H1 (cell line): ENCODE measurements at regions not wholly inside any gene's neighbourhood (a gene's known extent, or its start where the extent isn't known, plus 50 kb on each side); places are given as distances from the start of the nearest gene placed in this dataset.
"Not testable (repeated sequence)": the region's sequence is repeated elsewhere in the genome, so short reads cannot be mapped to it uniquely, and the experiment has no call there.

ENCODE experiments used
- CTCF ChIA-PET: fragments of 300-600 bp; sonication (Branson Sonifier 250); formaldehyde crosslinking; loops from one replicate; lab custom pipeline; 2021; ENCODE audit not compliant: partially characterized antibody; lab: Charles Lee
- POLR2A ChIA-PET: fragments of 300-600 bp; sonication (Branson Sonifier 250); formaldehyde crosslinking; loops from one replicate; lab custom pipeline; 2021; ENCODE audit warnings: inconsistent platforms; ENCODE audit not compliant: partially characterized antibody; lab: Charles Lee
- DNase-seq, 2 experiments: peaks; one replicate each; pipeline versions ENCODE4 v3.0.0 to v3.0.0-alpha.2; 2010 to 2022; ENCODE audit warnings: low spot score in 2 of 2, low read depth in 1 of 2, mixed read lengths in 1 of 2
- FAIRE-seq: peaks from 2 replicates; lab custom pipeline; 2011; peaks lifted over from hg19 to GRCh38; lab: Jason Lieb, UNC
- H2AFZ ChIP-seq: 2 replicates; pipeline ENCODE4 v1.8.1; 2012; ENCODE audit warnings: low read length, inconsistent platforms
- H2AK5ac ChIP-seq: 2 replicates; pipeline ENCODE4 v1.6.1; 2013; ENCODE audit warnings: low read depth, low read length
- H2BK120ac ChIP-seq: replicated peaks from 2 replicates; pipeline ENCODE3; 2013; ENCODE audit warnings: low read depth, low read length, inconsistent platforms
- H2BK12ac ChIP-seq: 2 replicates; pipeline ENCODE4 v1.6.1; 2013; ENCODE audit warnings: low read depth, low read length
- H2BK15ac ChIP-seq: 2 replicates; pipeline ENCODE4 v1.6.1; 2013; ENCODE audit warnings: low read length
- H2BK20ac ChIP-seq: 2 replicates; pipeline ENCODE4 v1.6.1; 2013; ENCODE audit warnings: low read length
- H2BK5ac ChIP-seq: 2 replicates; pipeline ENCODE4 v1.6.1; 2013; ENCODE audit warnings: low read depth, low read length
- H3K14ac ChIP-seq: 2 replicates; pipeline ENCODE4 v1.6.1; 2013; ENCODE audit warnings: inconsistent platforms; ENCODE audit not compliant: insufficient read length
- H3K18ac ChIP-seq: 2 replicates; pipeline ENCODE4 v1.6.1; 2013; ENCODE audit warnings: low read length; ENCODE audit errors: extremely low read depth
- H3K23ac ChIP-seq: 2 replicates; pipeline ENCODE4 v1.6.1; 2013; ENCODE audit warnings: inconsistent platforms; ENCODE audit not compliant: insufficient read length
- H3K23me2 ChIP-seq: 2 replicates; pipeline ENCODE4 v1.6.1; 2013; ENCODE audit warnings: low read depth, low read length
- H3K27ac ChIP-seq: 2 replicates; pipeline ENCODE4 v1.6.1; 2011; ENCODE audit warnings: low read depth, low read length, inconsistent platforms
- H3K27me3 ChIP-seq, 4 experiments: replicated peaks in 1 of 4; 1 replicate in 1 of 4; 2 replicates in 3 of 4; pipeline versions ENCODE4 v1.6.1 to v1.8.1; 2011 to 2013; ENCODE audit warnings: low read length in 3 of 4, mild to moderate bottlenecking in 3 of 4, inconsistent platforms in 2 of 4, mixed read lengths in 2 of 4, moderate library complexity in 1 of 4; ENCODE audit not compliant: control insufficient read depth in 3 of 4, insufficient read depth in 3 of 4; ENCODE audit errors: extremely low read depth in 1 of 4
- H3K36me3 ChIP-seq, 4 experiments: 2 replicates each; pipeline versions ENCODE4 v1.6.1 to v1.8.1; 2011 to 2013; ENCODE audit warnings: mild to moderate bottlenecking in 4 of 4, low read length in 3 of 4, moderate library complexity in 2 of 4, control low read depth in 1 of 4, inconsistent platforms in 1 of 4; ENCODE audit not compliant: insufficient read depth in 4 of 4, control insufficient read depth in 2 of 4
- H3K4ac ChIP-seq: replicated peaks from 2 replicates; pipeline ENCODE3; 2013; ENCODE audit warnings: low read length, low read depth, mixed read lengths, inconsistent platforms; ENCODE audit not compliant: insufficient read length
- H3K4me1 ChIP-seq, 4 experiments: replicated peaks in 1 of 4; 1 replicate in 1 of 4; 2 replicates in 3 of 4; pipeline versions ENCODE4 v1.6.1 to v1.8.1; 2011 to 2013; ENCODE audit warnings: low read length in 3 of 4, inconsistent platforms in 2 of 4, mixed read lengths in 1 of 4; ENCODE audit not compliant: insufficient read depth in 4 of 4, control insufficient read depth in 3 of 4
- H3K4me2 ChIP-seq, 2 experiments: 2 replicates each; pipeline versions ENCODE4 v1.6.1 to v1.8.1; 2011 to 2013; ENCODE audit warnings: low read depth in 2 of 2, low read length in 2 of 2, control low read depth in 1 of 2, inconsistent platforms in 1 of 2, mild to moderate bottlenecking in 1 of 2; ENCODE audit not compliant: insufficient read depth in 1 of 2
- H3K4me3 ChIP-seq, 4 experiments: fragments of 200-600, 300-600 bp in 1 of 4; sonication (generic), shearing (Covaris generic), sonication (Bioruptor Twin) in 1 of 4; 2 replicates each; pipeline versions ENCODE4 v1.5.1 to v1.8.1; 2011 to 2016; ENCODE audit warnings: low read length in 4 of 4, low read depth in 3 of 4, control low read depth in 2 of 4, inconsistent platforms in 2 of 4, mild to moderate bottlenecking in 2 of 4, mixed read lengths in 1 of 4, moderate library complexity in 1 of 4; ENCODE audit not compliant: insufficient read depth in 2 of 4; ENCODE audit errors: extremely low read depth in 1 of 4
- H3K56ac ChIP-seq: replicated peaks from 2 replicates; pipeline ENCODE3; 2013; ENCODE audit warnings: low read depth, mild to moderate bottlenecking, mixed read lengths, low read length, inconsistent platforms; ENCODE audit not compliant: insufficient read length
- H3K79me1 ChIP-seq: 2 replicates; pipeline ENCODE4 v1.6.1; 2013; ENCODE audit warnings: low read depth, low read length, control low read depth
- H3K79me2 ChIP-seq, 2 experiments: 2 replicates each; pipeline versions ENCODE4 v1.6.1 to v1.8.1; 2012 to 2013; ENCODE audit warnings: low read length in 2 of 2, mild to moderate bottlenecking in 2 of 2, inconsistent platforms in 1 of 2; ENCODE audit not compliant: insufficient read depth in 2 of 2, control insufficient read depth in 1 of 2
- H3K9ac ChIP-seq, 4 experiments: replicated peaks in 1 of 4; 1 replicate in 1 of 4; 2 replicates in 3 of 4; pipeline versions ENCODE4 v1.6.1 to v1.8.1; 2011 to 2013; ENCODE audit warnings: low read depth in 3 of 4, low read length in 3 of 4, control low read depth in 2 of 4, mild to moderate bottlenecking in 2 of 4, moderate library complexity in 2 of 4, inconsistent platforms in 1 of 4; ENCODE audit errors: extremely low read depth in 1 of 4
- H3K9me3 ChIP-seq, 2 experiments: 2 replicates each; pipeline versions ENCODE4 v1.6.1 to v1.8.1; 2012 to 2013; ENCODE audit warnings: mild to moderate bottlenecking in 2 of 2, moderate library complexity in 2 of 2, control low read depth in 1 of 2, inconsistent platforms in 1 of 2, low read depth in 1 of 2, low read length in 1 of 2, mixed read lengths in 1 of 2; ENCODE audit not compliant: insufficient read depth in 2 of 2
- H4K20me1 ChIP-seq, 2 experiments: replicated peaks in 1 of 2; 2 replicates each; pipeline versions ENCODE3 to v1.8.1; 2011 to 2013; ENCODE audit warnings: inconsistent platforms in 2 of 2, low read length in 2 of 2, mild to moderate bottlenecking in 1 of 2; ENCODE audit not compliant: insufficient read depth in 2 of 2, control insufficient read depth in 1 of 2
- H4K5ac ChIP-seq: 2 replicates; pipeline ENCODE4 v1.6.1; 2013; ENCODE audit warnings: low read length, low read depth, mixed read lengths, inconsistent platforms; ENCODE audit not compliant: insufficient read length
- H4K8ac ChIP-seq: 2 replicates; pipeline ENCODE4 v1.8.0; 2013; ENCODE audit warnings: mild to moderate bottlenecking, moderate library complexity, low read length, inconsistent platforms; ENCODE audit not compliant: insufficient read depth; ENCODE audit errors: extremely low read depth
- H4K91ac ChIP-seq: replicated peaks from 2 replicates; pipeline ENCODE3; 2013; ENCODE audit warnings: low read length, mixed read lengths, inconsistent platforms; ENCODE audit not compliant: insufficient read length
- WGBS, 2 experiments: shearing (Covaris generic) in 1 of 2; methylation state at CpG; one replicate each; pipeline versions ENCODE4 v1.1.6 to v1.1.7; 2013 to 2015; ENCODE audit warnings: low lambda C conversion rate in 2 of 2, mixed read lengths in 2 of 2, inconsistent platforms in 1 of 2, low coverage in 1 of 2, missing lambda C conversion rate in 1 of 2; ENCODE audit not compliant: insufficient replicate concordance in 2 of 2, insufficient coverage in 1 of 2, insufficient read length in 1 of 2; ENCODE audit errors: extremely low coverage in 1 of 2, missing lambda C conversion rate in 1 of 2; 5-methylcytosine and 5-hydroxymethylcytosine counted together

GRCh38 chr7:120191423-120191822 lies 81.6 kb upstream of the KCND2 start:
- H3K27ac ChIP-seq, CTCF ChIA-PET, H3K9me3 ChIP-seq, H3K36me3 ChIP-seq, DNase-seq, H4K91ac ChIP-seq, FAIRE-seq, H3K79me1 ChIP-seq, H3K23me2 ChIP-seq, H3K9ac ChIP-seq, H4K8ac ChIP-seq, H2BK15ac ChIP-seq, H3K56ac ChIP-seq, H2BK12ac ChIP-seq, H3K18ac ChIP-seq, H2AFZ ChIP-seq, H2AK5ac ChIP-seq, H3K14ac ChIP-seq, H2BK5ac ChIP-seq, H3K79me2 ChIP-seq, H3K4ac ChIP-seq, H3K4me3 ChIP-seq, H4K20me1 ChIP-seq, H2BK120ac ChIP-seq, H3K23ac ChIP-seq, H2BK20ac ChIP-seq, H3K27me3 ChIP-seq, H4K5ac ChIP-seq, H3K4me2 ChIP-seq: not testable (repeated sequence)
- POLR2A ChIA-PET = interaction anchor here (0.6 kb wide), 1 partner anchor 94 kb away, joined by 3 read pairs; no protein-coding TSS in a partner anchor
- H3K4me1 ChIP-seq = peaks cover 0 to 12% (median 7%) of the 10 kb centered on the region in 4 experiments; a peak in 4 of 7 replicates
- WGBS, 2 experiments = 96% methylated on average over 1 of the region's 1 CpG; no CpG with 5 or more reads in 1 of the 2 experiments
